CD4-positive, CD25-positive, alpha-beta regulatory T cell (primary cell): ENCODE measurements at regions not wholly inside any gene's neighbourhood (a gene's known extent, or its start where the extent isn't known, plus 50 kb on each side); places are given as distances from the start of the nearest gene placed in this dataset.

Experiments
- ATAC-seq, 2 donors: fragments of 150-1000 bp; cut with Tn5 transposase; one replicate each; pipeline ENCODE4 v1.10.0; 2021; ENCODE audit warnings: low read depth in 2 of 2, moderate number of reproducible peaks in 2 of 2, moderate library complexity in 1 of 2
- DNase-seq, 3 donors: peaks; one replicate each; pipeline versions ENCODE4 v3.0.0 to v3.0.0-alpha.2; 2012 to 2022; ENCODE audit warnings: mixed read lengths in 1 of 3
- H3K27ac ChIP-seq: one replicate; pipeline ENCODE4 v1.7.0; 2013; ENCODE audit warnings: mild to moderate bottlenecking, low read length; ENCODE audit not compliant: insufficient read depth, poor library complexity, severe bottlenecking
- H3K27me3 ChIP-seq: one replicate; pipeline ENCODE4 v1.7.0; 2013; ENCODE audit warnings: low read length; ENCODE audit not compliant: control insufficient read depth, insufficient read depth
- H3K36me3 ChIP-seq: one replicate; pipeline ENCODE4 v1.7.0; 2013; ENCODE audit warnings: mild to moderate bottlenecking, low read length, moderate library complexity; ENCODE audit not compliant: control insufficient read depth, insufficient read depth
- H3K4me1 ChIP-seq: 2 replicates; pipeline ENCODE4 v1.7.0; 2013; ENCODE audit warnings: mild to moderate bottlenecking, low read length; ENCODE audit not compliant: insufficient read depth, control insufficient read depth, poor library complexity, severe bottlenecking
- H3K4me3 ChIP-seq: one replicate; pipeline ENCODE4 v1.7.0; 2013; ENCODE audit warnings: low read depth, mild to moderate bottlenecking, low read length, moderate library complexity
- H3K9me3 ChIP-seq, 2 experiments: 1 replicate in 1 of 2; 2 replicates in 1 of 2; pipeline ENCODE4 v1.7.0; 2013; ENCODE audit warnings: low read length in 2 of 2, mild to moderate bottlenecking in 1 of 2, moderate library complexity in 1 of 2; ENCODE audit not compliant: control insufficient read depth in 2 of 2
- H3K27ac Mint-ChIP-seq, 3 donors: one replicate each; pipeline ENCODE4 v1.8.0; 2020 to 2022; ENCODE audit warnings: mild to moderate bottlenecking in 3 of 3, mixed read lengths in 3 of 3, moderate library complexity in 2 of 3
- H3K27me3 Mint-ChIP-seq: one replicate; pipeline ENCODE4 v1.8.0; 2022; ENCODE audit warnings: mild to moderate bottlenecking, mixed read lengths
- H3K36me3 Mint-ChIP-seq: one replicate; pipeline ENCODE4 v1.8.0; 2020; ENCODE audit warnings: mixed read lengths
- H3K4me1 Mint-ChIP-seq, 4 donors: one replicate each; pipeline ENCODE4 v1.8.0; 2020 to 2022; ENCODE audit warnings: mixed read lengths in 4 of 4, mild to moderate bottlenecking in 1 of 4
- H3K4me3 Mint-ChIP-seq, 4 donors: one replicate each; pipeline ENCODE4 v1.8.0; 2020 to 2022; ENCODE audit warnings: mild to moderate bottlenecking in 4 of 4, mixed read lengths in 4 of 4, moderate library complexity in 3 of 4
- H3K9me3 Mint-ChIP-seq, 7 donors: one replicate each; pipeline ENCODE4 v1.8.0; 2020 to 2022; ENCODE audit warnings: mixed read lengths in 7 of 7, mild to moderate bottlenecking in 3 of 7, moderate library complexity in 2 of 7

DNA sequence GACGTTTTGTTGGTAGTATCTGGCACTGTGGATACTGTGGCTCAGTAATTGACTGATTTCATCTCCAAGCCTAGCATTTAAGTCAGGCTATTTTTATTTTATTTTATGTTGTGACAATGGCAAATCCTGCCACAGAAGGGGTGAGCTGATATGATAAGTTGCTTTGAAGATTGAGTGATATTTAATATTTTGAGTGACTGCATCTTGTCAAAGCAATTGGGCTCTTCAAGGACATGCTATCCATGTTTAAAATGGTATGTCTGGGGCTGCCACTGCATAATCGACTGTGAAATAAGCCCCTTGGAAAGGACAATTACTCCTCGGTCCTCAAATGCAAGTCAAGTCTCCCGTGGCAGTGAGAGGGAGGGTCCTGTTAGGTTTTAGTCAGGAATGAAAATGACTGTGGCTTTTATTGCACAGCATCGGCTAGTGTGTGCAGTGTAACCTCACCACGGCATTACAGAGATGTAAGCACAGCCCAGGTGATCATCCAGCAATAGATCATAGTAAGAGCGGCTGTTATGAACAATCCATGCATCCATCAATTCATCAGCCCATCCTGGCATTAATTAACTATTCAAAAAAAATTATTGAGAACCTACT is 178.2 kb downstream of the GBA3 start:
- Histone ChIP-seq H3K4me3 (no peak overlapping the region), H3K27ac (no peak overlapping the region), H3K36me3 (no peaks in the 10 kb centered on the region), H3K9me3 (no peaks in the 10 kb centered on the region), H3K4me1 (no peaks in the 10 kb centered on the region), H3K27me3 (no peaks in the 10 kb centered on the region)
- Mint-ChIP-seq H3K4me3 (no peak overlapping the region), H3K4me1 (no peaks in the 10 kb centered on the region), H3K36me3 (no peaks in the 10 kb centered on the region), H3K9me3 (peaks cover 0 to 13% (median 7%) of the 10 kb centered on the region in 7 donors), H3K27me3 (no peaks in the 10 kb centered on the region), H3K27ac (no peak overlapping the region)
- ATAC-seq = no peak
- no peak for DNase-seq

DNA sequence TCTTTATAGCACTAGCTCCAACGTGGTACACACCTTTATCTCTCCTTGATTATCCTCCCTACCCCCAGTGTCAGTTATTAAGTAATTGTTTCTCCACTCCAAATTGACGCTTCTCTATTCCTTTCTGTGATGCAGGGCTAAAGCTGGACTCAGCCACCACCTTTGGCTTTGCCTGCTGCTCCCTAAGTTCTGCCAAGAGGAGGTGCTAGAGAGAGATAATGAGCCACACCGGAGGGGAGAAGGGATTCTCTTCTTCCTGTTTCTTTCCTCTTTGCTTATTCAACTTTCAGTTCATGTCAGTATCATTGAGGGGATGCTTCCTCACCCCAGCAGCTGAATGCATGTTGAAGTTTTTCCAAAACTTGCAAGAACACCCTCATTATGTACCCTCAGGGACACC is 176.5 kb downstream of the GBA3 start:
- no peaks in the 10 kb centered on the region for H3K27me3 Mint-ChIP-seq
- H3K4me3 Mint-ChIP-seq = no peak overlapping the region
- H3K4me1 ChIP-seq = no peaks in the 10 kb centered on the region
- no peaks in the 10 kb centered on the region for H3K27me3 ChIP-seq
- H3K9me3 Mint-ChIP-seq = peaks cover 0 to 9% (median 4%) of the 10 kb centered on the region in 7 donors
- H3K4me3 ChIP-seq = no peak overlapping the region
- no peaks in the 10 kb centered on the region for H3K4me1 Mint-ChIP-seq
- no peaks in the 10 kb centered on the region for H3K9me3 ChIP-seq
- ATAC-seq = no peak
- peak overlapping the region in 1 of 3 donors; percentile 0 for H3K27ac Mint-ChIP-seq
- no peak for DNase-seq
- no peak overlapping the region for H3K27ac ChIP-seq
- no peaks in the 10 kb centered on the region for H3K36me3 Mint-ChIP-seq
- H3K36me3 ChIP-seq = no peaks in the 10 kb centered on the region
